ENCODE measurements at regions not wholly inside any gene's neighbourhood (a gene's known extent, or its start where the extent isn't known, plus 50 kb on each side); places are given as distances from the start of the nearest gene placed in this dataset.

GRCh38 chr10:52455098-52455497 lies 141.0 kb downstream of the DKK1 start:
- H3K27me3 ChIP-seq = no peaks in the 10 kb centered on the region
- no peaks in the 10 kb centered on the region for H3K9me3 ChIP-seq
- intact Hi-C loops (cut with DNase I) = no loop called here
- no peak overlapping the region for H3K27ac ChIP-seq
- no peaks in the 10 kb centered on the region for H3K4me1 ChIP-seq
- no peaks in the 10 kb centered on the region for H3K36me3 ChIP-seq
- TF ChIP-seq, protein P1, sequence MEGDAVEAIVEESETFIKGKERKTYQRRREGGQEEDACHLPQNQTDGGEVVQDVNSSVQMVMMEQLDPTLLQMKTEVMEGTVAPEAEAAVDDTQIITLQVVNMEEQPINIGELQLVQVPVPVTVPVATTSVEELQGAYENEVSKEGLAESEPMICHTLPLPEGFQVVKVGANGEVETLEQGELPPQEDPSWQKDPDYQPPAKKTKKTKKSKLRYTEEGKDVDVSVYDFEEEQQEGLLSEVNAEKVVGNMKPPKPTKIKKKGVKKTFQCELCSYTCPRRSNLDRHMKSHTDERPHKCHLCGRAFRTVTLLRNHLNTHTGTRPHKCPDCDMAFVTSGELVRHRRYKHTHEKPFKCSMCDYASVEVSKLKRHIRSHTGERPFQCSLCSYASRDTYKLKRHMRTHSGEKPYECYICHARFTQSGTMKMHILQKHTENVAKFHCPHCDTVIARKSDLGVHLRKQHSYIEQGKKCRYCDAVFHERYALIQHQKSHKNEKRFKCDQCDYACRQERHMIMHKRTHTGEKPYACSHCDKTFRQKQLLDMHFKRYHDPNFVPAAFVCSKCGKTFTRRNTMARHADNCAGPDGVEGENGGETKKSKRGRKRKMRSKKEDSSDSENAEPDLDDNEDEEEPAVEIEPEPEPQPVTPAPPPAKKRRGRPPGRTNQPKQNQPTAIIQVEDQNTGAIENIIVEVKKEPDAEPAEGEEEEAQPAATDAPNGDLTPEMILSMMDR (IDR thresholded peaks at IDR 0.05) = no peak
- DNase-seq (ENCODE audit: low spot score in 2 of 2) = no peak
- no peak overlapping the region for H3K4me3 ChIP-seq

- no peaks in the 10 kb centered on the region for H3K9me3 ChIP-seq
- TF ChIP-seq, protein P1 (IDR thresholded peaks at IDR 0.05) = no peak
- DNase-seq (ENCODE audit: low spot score in 2 of 2) = no peak
- no peak overlapping the region for H3K4me3 ChIP-seq
- H3K27ac ChIP-seq = no peak overlapping the region
- intact Hi-C loops (cut with DNase I) = no loop called here
- H3K36me3 ChIP-seq = no peaks in the 10 kb centered on the region
- no peaks in the 10 kb centered on the region for H3K4me1 ChIP-seq
- no peaks in the 10 kb centered on the region for H3K27me3 ChIP-seq
These were observed 145.0 kb downstream of the DKK1 start for GRCh38 chr10:52459097-52459496.

GRCh38 chr10:52463826-52464225 lies 149.7 kb downstream of the DKK1 start:
- Histone ChIP-seq H3K9me3 (no peaks in the 10 kb centered on the region), H3K4me1 (no peaks in the 10 kb centered on the region), H3K27me3 (no peaks in the 10 kb centered on the region), H3K27ac (no peak overlapping the region), H3K36me3 (no peaks in the 10 kb centered on the region), H3K4me3 (no peak overlapping the region)
- TF ChIP-seq, protein P1 (IDR thresholded peaks at IDR 0.05) = no peak
- no peak for DNase-seq (ENCODE audit: low spot score in 2 of 2)
- intact Hi-C loops (cut with DNase I) = no loop called here

DNA sequence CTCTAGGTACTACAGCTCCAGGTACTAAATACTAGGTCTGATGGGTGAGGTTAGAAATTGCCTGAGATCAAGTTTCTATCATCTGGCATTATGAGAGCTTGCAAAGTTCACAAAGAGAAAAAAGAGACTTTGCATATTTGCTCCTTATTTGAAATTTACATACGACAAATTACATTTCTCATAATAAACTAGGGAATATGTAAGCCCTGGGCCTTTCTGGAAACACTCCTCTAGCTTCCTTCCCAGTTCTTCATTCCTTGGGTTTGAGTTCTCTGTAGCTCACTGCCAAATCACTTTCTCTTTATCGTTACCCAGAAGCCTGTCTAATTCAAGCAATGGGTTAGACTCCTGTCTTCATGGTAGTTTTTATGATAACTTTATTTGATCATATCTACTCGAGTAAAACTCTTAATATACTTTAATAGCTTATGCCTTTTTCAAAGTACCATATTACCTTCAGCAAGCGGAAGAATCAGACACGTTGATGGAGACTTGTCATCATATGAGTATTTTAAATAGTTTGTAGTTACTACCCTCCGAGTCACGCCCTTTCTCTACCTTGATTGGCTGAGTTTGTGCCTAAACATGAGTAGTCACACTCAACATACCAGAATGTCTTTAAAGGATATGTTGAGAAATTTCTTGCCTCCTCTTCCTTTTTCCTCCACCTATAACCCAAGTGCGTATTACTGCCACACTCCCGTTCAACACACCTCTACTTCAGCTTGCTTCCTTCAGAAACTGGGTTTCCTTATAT lies 150.5 kb downstream of the DKK1 start:
- Histone ChIP-seq H3K4me1 (no peaks in the 10 kb centered on the region), H3K27ac (no peak overlapping the region), H3K36me3 (no peaks in the 10 kb centered on the region), H3K4me3 (no peak overlapping the region), H3K27me3 (no peaks in the 10 kb centered on the region), H3K9me3 (no peaks in the 10 kb centered on the region)
- DNase-seq (ENCODE audit: low spot score in 2 of 2) = no peak
- intact Hi-C loops (cut with DNase I) = no loop called here
- TF ChIP-seq, protein P1 (IDR thresholded peaks at IDR 0.05) = no peak

DNA sequence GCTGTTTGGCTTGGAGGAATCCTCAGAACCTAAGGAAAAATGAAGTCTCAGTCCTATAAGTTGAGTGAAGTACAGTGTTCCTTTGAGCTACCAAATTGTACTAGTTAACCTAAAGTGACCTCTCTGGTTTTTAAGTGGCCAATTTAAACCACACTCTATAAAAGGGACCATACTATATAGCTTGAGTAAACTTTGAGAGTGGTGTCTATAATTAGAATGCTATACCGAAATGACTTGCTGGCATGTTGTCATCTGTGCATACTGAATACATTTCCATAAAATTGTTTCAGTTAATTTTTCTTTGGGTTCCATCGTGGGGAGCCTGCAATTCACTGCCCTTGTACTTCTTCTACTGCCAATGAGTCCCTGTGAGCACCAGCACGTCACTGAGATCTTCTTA lies 151.1 kb downstream of the DKK1 start:
- Histone ChIP-seq H3K27me3 (no peaks in the 10 kb centered on the region), H3K27ac (no peak overlapping the region), H3K9me3 (no peaks in the 10 kb centered on the region), H3K36me3 (no peaks in the 10 kb centered on the region), H3K4me1 (no peaks in the 10 kb centered on the region), H3K4me3 (no peak overlapping the region)
- TF ChIP-seq, protein P1 (IDR thresholded peaks at IDR 0.05) = no peak
- intact Hi-C loops (cut with DNase I) = no loop called here
- no peak for DNase-seq (ENCODE audit: low spot score in 2 of 2)

DNA sequence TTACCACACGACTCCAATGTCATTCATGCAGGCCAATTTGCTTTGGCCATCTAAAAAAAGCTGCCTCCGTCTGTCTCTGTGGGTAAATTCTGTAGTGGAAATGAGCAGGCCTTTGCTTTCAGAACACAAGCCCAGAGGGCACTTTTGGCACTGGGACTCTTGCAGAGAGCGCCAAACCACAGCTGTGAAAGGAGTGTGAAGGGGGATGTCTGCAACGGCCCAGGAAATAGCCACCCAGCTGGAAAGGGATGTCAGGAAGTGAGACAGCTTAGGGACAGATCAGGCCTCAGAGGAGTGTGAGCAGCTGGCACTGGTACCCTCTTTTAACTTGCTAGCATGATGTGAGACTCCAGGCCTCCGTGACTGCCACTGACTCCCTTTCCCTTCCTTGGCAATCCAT lies 152.4 kb downstream of the DKK1 start:
- no peak for DNase-seq (ENCODE audit: low spot score in 2 of 2)
- Histone ChIP-seq H3K27me3 (no peaks in the 10 kb centered on the region), H3K36me3 (no peaks in the 10 kb centered on the region), H3K9me3 (no peaks in the 10 kb centered on the region), H3K4me1 (no peaks in the 10 kb centered on the region), H3K4me3 (no peak overlapping the region), H3K27ac (no peak overlapping the region)
- intact Hi-C loops (cut with DNase I) = no loop called here
- TF ChIP-seq, protein P1 (IDR thresholded peaks at IDR 0.05) = no peak

All from ascending aorta (tissue), 2 donors.